GM19328 (cell line): ENCODE measurements at regions not wholly inside any gene's neighbourhood (a gene's known extent, or its start where the extent isn't known, plus 50 kb on each side); places are given as distances from the start of the nearest gene placed in this dataset.
"Not testable (repeated sequence)": the region's sequence is repeated elsewhere in the genome, so short reads cannot be mapped to it uniquely, and the experiment has no call there.

ENCODE experiments used
- ATAC-seq: cut with Tn5 transposase; IDR thresholded peaks from one replicate; pipeline ENCODE4 v1.9.1; 2021; ENCODE audit warnings: mild to moderate bottlenecking, moderate library complexity; ENCODE audit not compliant: unreplicated experiment

DNA sequence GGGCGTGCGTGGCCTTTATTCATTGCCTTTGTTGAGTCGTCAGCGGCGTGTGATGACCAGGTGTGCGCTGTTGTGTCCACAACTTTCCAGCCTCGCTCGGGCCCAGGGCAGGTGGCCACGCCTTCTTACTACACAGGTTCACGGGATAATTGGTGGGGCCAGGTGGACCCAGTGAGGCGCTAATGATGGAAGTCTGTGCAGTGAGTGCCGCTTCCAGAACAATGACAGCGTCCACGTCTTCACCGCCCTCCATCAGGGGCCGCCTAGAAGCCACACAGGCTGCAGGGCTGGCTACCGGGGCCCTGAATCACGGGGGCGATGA is 1197.3 kb downstream of the BRD1 start:
- no peak for ATAC-seq

DNA sequence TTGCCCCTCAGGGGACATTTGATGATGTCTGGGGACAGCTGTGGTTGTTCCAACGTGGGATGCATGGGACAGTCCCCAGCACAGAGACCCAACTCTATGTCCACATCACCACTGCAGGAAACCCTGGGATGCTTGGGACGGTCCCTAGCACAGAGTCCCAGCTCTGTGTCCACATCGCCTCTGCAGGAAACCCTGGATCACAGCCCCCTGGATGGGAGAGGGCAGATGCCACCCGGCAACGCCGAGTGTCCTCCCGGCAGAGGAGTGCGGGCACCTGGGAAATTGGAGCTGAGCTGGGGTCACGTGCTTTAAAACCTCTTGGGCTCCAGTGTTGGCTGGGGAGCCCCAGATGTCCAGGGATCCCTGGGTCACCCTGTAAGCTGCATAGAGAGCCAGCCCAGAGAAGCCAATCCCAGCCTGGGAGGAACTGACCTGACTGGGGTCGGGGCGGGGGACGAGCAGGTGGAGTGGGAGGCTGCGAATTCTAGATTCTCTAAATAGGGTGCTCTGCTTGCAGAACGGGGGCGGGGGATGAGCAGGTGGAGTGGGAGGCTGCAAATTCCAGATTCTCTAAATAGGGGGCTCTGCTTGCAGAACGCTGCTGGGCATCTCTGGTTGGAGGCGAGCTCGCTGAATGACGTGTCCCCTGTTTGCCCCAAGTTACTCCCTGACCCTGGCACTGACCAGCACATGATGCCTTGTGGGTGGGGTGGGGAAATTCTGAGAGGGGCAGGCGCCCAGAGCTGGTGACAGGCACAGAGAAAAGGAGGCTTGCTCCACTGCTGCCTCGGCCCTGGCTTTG is 1197.8 kb downstream of the BRD1 start:
- ATAC-seq: no peak

GRCh38 chr22:48628891-48629543 is 1198.7 kb downstream of the BRD1 start:
- no peak for ATAC-seq

- ATAC-seq: no peak
Measured at GRCh38 chr22:48627966-48628365, 1199.7 kb downstream of the BRD1 start.

DNA sequence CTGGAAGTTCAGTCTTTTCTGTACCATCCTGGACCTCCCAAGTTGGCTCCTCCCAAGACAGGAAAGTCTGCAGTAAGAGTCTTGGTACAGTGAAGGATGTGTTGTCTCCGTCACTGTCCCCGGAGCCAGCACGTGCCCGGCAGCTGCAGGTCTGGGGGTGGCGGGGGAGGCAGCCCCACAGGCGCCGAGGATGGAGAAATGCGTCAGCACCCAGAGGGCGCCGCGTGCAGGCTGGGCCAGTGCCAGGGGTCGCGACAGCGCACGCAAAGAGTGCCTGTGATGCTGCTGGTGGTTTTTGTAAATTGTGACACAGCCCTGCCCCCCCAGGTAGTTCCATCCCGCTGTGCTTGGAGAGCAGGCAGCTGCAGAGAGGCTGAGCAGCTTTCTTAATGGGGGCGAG is 1200.5 kb downstream of the BRD1 start:
- ATAC-seq: no peak

DNA sequence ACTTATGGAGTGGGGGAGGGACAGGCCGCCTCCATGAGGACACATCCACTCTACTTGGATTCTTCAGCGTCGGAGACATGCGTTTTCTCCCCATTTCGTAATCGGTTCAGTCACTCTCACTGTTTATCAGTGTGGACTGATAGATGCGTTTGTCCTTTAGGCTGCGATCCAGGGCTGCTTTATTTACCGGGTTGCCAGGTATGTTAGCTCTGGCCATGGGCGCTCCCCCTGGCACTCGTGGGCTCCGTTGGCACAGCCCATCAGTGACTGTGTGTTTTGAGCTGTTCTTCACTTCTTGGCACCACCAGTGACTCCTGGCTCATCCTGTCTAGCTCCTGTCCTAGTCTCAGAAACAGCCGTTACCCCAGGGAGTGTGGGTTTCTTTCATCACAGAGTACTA is 1203.3 kb downstream of the BRD1 start:
- ATAC-seq: no peak

- ATAC-seq: no peak
Measured at GRCh38 chr22:48622891-48623545, 1204.7 kb downstream of the BRD1 start.

GRCh38 chr22:48621085-48621484 is 1206.6 kb downstream of the BRD1 start:
- ATAC-seq: no peak

DNA sequence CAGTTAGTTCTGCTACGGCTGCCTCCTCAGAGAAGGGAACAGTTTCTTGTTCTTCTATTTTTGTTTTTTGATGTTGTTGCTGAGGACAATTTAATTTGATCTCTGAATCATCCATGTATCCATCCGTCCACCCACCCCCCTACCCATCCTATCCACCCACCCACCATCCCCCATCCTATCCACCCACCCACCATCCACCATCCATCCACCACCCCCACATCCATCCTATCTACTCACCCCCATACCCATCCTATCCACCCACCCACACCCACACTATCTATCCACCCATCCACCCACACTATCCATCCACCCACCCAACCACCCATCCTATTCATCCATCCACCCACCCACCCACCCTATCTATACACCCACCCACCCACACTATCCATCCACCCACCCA is 1207.2 kb downstream of the BRD1 start:
- not testable (repeated sequence) for ATAC-seq

- no peak for ATAC-seq
Measured at GRCh38 chr22:48619721-48620120, 1208.0 kb downstream of the BRD1 start.

- ATAC-seq: no peak
Measured at GRCh38 chr22:48618326-48618725, 1209.3 kb downstream of the BRD1 start.

GRCh38 chr22:48616656-48617055 is 1211.0 kb downstream of the BRD1 start:
- no peak for ATAC-seq

DNA sequence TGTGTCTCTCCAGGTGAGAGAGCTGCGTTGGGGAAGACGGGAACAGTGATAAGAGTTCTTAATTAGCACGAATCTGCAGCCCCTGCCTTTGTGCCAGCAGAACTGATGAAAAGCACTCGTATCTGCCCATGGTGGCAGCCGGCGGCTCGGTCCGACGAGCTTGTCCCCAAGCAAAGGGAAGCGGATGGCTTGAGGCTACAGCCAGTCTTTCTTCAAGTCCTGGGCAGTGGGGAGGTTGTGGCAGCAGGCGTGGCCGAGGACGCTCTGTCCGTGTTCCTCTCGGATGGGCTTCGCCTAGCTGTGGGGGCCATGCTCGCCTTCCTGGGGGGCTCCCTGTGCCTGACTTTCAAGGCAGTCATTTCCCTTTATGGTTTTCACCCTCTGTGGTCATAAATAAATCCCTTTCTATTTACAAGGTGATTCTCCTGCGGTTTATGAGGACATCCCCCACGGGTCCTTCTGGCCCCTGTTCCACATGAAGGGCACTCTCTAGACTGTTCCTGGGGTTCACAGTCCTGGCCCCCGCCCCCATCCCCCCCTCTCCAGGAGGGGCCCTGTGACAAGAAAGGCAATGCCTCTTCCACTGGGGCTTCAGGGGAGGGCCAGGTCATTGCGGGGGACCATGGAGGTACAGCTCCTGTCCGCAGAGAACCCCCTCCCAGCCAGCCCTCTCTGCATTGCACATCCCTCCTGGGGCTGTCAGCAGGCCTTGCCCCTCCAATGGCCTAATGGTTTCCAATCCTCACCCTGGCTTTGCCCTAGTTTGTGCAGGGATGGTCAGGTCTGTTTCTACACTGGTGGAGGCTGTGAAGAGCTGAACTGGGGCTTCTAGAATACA is 1212.3 kb downstream of the BRD1 start:
- no peak for ATAC-seq

- no peak for ATAC-seq
Measured at GRCh38 chr22:48613566-48614200, 1214.0 kb downstream of the BRD1 start.

- ATAC-seq: no peak
Measured at GRCh38 chr22:48612077-48612995, 1215.3 kb downstream of the BRD1 start.

- ATAC-seq: no peak
Measured at GRCh38 chr22:48609279-48609865, 1218.3 kb downstream of the BRD1 start.

GRCh38 chr22:48607901-48608662 is 1219.6 kb downstream of the BRD1 start:
- ATAC-seq: no peak

DNA sequence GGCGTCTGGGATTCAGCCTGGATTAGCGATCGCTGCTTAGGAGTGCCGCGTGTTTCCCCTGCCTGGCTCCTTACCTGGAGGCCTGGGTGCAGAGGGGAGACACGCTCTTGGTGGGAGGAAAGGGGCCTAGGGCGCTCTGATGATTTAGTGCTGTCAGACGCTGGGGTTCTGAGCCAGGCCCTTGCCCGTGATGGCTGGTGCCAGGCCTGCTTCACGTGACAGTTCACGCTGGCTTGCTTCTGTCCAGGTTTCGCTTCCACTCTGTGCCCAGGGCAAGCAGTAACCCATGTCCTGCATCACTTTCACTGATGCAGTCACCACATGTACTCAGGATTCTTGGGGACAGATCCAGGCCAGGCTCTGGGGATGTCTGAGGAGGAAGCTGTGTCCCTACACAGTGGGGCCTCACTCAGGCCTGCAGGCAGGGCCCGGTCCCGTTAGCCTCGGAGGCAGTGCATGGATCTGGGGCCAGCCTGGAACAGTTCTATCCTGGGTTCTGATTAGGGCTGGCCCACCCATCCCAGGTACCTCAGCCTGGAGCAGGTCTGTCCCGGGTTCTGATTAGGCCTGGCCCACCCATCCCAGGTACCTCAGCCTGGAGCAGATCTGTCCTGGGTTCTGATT is 1220.9 kb downstream of the BRD1 start:
- no peak for ATAC-seq
